H9 (cell line): ENCODE measurements at regions not wholly inside any gene's neighbourhood (a gene's known extent, or its start where the extent isn't known, plus 50 kb on each side); places are given as distances from the start of the nearest gene placed in this dataset.

Source experiments
- DNase-seq: peaks from one replicate; pipeline ENCODE4 v3.0.0-alpha.2; 2017
- H2AFZ ChIP-seq: one replicate; pipeline ENCODE4 v1.6.1; 2013; ENCODE audit warnings: mild to moderate bottlenecking, low read length, control low read depth, moderate library complexity
- H2AK5ac ChIP-seq: 2 replicates; pipeline ENCODE4 v1.6.1; 2013; ENCODE audit warnings: low read length, control low read depth, mixed read lengths; ENCODE audit not compliant: insufficient read length
- H2BK120ac ChIP-seq: one replicate; pipeline ENCODE4 v1.6.1; 2013; ENCODE audit warnings: low read depth, mild to moderate bottlenecking, low read length, control low read depth, inconsistent platforms; ENCODE audit not compliant: poor library complexity, severe bottlenecking
- H2BK12ac ChIP-seq: 2 replicates; pipeline ENCODE4 v1.6.1; 2013; ENCODE audit warnings: low read length, control low read depth, mixed read lengths, low read depth; ENCODE audit not compliant: insufficient read length
- H2BK15ac ChIP-seq: 2 replicates; pipeline ENCODE4 v1.6.1; 2013; ENCODE audit warnings: low read depth, low read length, control low read depth
- H2BK20ac ChIP-seq: one replicate; pipeline ENCODE4 v1.6.1; 2013; ENCODE audit warnings: low read depth, mild to moderate bottlenecking, low read length, control low read depth, inconsistent platforms; ENCODE audit not compliant: poor library complexity, severe bottlenecking
- H2BK5ac ChIP-seq: 2 replicates; pipeline ENCODE4 v1.6.1; 2013; ENCODE audit warnings: low read length, control low read depth, mixed read lengths; ENCODE audit not compliant: insufficient read length
- H3K14ac ChIP-seq: 2 replicates; pipeline ENCODE4 v1.6.1; 2013; ENCODE audit warnings: low read length, control low read depth; ENCODE audit not compliant: insufficient read depth
- H3K18ac ChIP-seq: 2 replicates; pipeline ENCODE4 v1.6.1; 2013; ENCODE audit warnings: low read depth, mild to moderate bottlenecking, mixed read lengths, low read length, control low read depth; ENCODE audit not compliant: insufficient read length
- H3K23ac ChIP-seq: 2 replicates; pipeline ENCODE4 v1.6.1; 2013; ENCODE audit warnings: low read length, control low read depth, mixed read lengths, low read depth; ENCODE audit not compliant: insufficient read length
- H3K23me2 ChIP-seq: 2 replicates; pipeline ENCODE4 v1.6.1; 2013; ENCODE audit warnings: low read depth, mild to moderate bottlenecking, mixed read lengths, low read length, control low read depth; ENCODE audit not compliant: insufficient read length, poor library complexity, severe bottlenecking
- H3K27ac ChIP-seq: 2 replicates; pipeline ENCODE4 v1.5.1; 2013; ENCODE audit warnings: low read length, control low read depth, mixed read lengths, low read depth; ENCODE audit not compliant: insufficient read length
- H3K27me3 ChIP-seq: 2 replicates; pipeline ENCODE4 v1.6.1; 2013; ENCODE audit warnings: low read length, control low read depth, inconsistent platforms; ENCODE audit not compliant: insufficient read depth
- H3K4ac ChIP-seq: 2 replicates; pipeline ENCODE4 v1.6.1; 2013; ENCODE audit warnings: low read depth, mild to moderate bottlenecking, control low read depth, inconsistent platforms, low read length, moderate library complexity
- H3K4me1 ChIP-seq: 2 replicates; pipeline ENCODE4 v1.6.1; 2013; ENCODE audit warnings: low read length, control low read depth, inconsistent platforms; ENCODE audit not compliant: insufficient read depth
- H3K4me2 ChIP-seq: 2 replicates; pipeline ENCODE4 v1.6.1; 2013; ENCODE audit warnings: low read length, control low read depth, mixed read lengths; ENCODE audit not compliant: insufficient read length, insufficient read depth
- H3K56ac ChIP-seq: 2 replicates; pipeline ENCODE4 v1.6.1; 2013; ENCODE audit warnings: low read depth, mild to moderate bottlenecking, mixed read lengths, low read length, control low read depth; ENCODE audit not compliant: insufficient read length
- H3K79me1 ChIP-seq: 2 replicates; pipeline ENCODE4 v1.6.1; 2013; ENCODE audit warnings: low read depth, mild to moderate bottlenecking, moderate library complexity, low read length, control low read depth, inconsistent platforms; ENCODE audit not compliant: insufficient read depth, poor library complexity, severe bottlenecking
- H3K79me2 ChIP-seq: 2 replicates; pipeline ENCODE4 v1.6.1; 2013; ENCODE audit warnings: low read length, control low read depth, inconsistent platforms; ENCODE audit not compliant: insufficient read depth
- H3K9ac ChIP-seq: 2 replicates; pipeline ENCODE4 v1.6.1; 2013; ENCODE audit warnings: low read length, control low read depth, mixed read lengths; ENCODE audit not compliant: insufficient read length; ENCODE audit errors: extremely low read depth
- H3K9me3 ChIP-seq: one replicate; pipeline ENCODE4 v1.6.1; 2013; ENCODE audit warnings: low read depth, low read length, inconsistent platforms; ENCODE audit not compliant: control insufficient read depth
- H3T11ph ChIP-seq: one replicate; pipeline ENCODE4 v1.6.1; 2013; ENCODE audit warnings: mild to moderate bottlenecking, low read length, control low read depth, inconsistent platforms
- H4K20me1 ChIP-seq: one replicate; pipeline ENCODE4 v1.6.1; 2013; ENCODE audit not compliant: control insufficient read depth, insufficient read length, insufficient read depth
- H4K5ac ChIP-seq: 2 replicates; pipeline ENCODE4 v1.6.1; 2013; ENCODE audit warnings: low read depth, mild to moderate bottlenecking, mixed read lengths, low read length, control low read depth; ENCODE audit not compliant: insufficient read length
- H4K8ac ChIP-seq: replicated peaks from 2 replicates; pipeline ENCODE4 v1.6.1; 2013; ENCODE audit warnings: low read length, control low read depth, mixed read lengths, low read depth; ENCODE audit not compliant: insufficient read length
- H4K91ac ChIP-seq: 2 replicates; pipeline ENCODE4 v1.6.1; 2013; ENCODE audit warnings: low read depth, mild to moderate bottlenecking, moderate library complexity, mixed read lengths, low read length, control low read depth; ENCODE audit not compliant: insufficient read length
- H3K27ac Mint-ChIP-seq, 3 experiments: 2 replicates in 2 of 3; 3 replicates in 1 of 3; pipeline ENCODE4 v1.8.0; 2020 to 2021; ENCODE audit warnings: mixed read lengths in 3 of 3, mild to moderate bottlenecking in 1 of 3, moderate library complexity in 1 of 3
- H3K27me3 Mint-ChIP-seq: 2 replicates; pipeline ENCODE4 v1.8.0; 2021; ENCODE audit warnings: low read depth, mild to moderate bottlenecking, moderate library complexity, mixed read lengths
- H3K36me3 Mint-ChIP-seq, 3 experiments: 2 replicates in 2 of 3; 3 replicates in 1 of 3; pipeline ENCODE4 v1.8.0; 2020 to 2021; ENCODE audit warnings: low read depth in 3 of 3, mixed read lengths in 3 of 3; ENCODE audit not compliant: insufficient read depth in 1 of 3
- H3K4me1 Mint-ChIP-seq, 2 experiments: 2 replicates each; pipeline ENCODE4 v1.8.0; 2020; ENCODE audit warnings: mixed read lengths in 2 of 2
- H3K4me3 Mint-ChIP-seq, 2 experiments: 2 replicates in 1 of 2; 3 replicates in 1 of 2; pipeline ENCODE4 v1.8.0; 2020 to 2021; ENCODE audit warnings: mild to moderate bottlenecking in 2 of 2, mixed read lengths in 2 of 2, moderate library complexity in 1 of 2
- H3K9me3 Mint-ChIP-seq, 2 experiments: 2 replicates in 1 of 2; 3 replicates in 1 of 2; pipeline ENCODE4 v1.8.0; 2020; ENCODE audit warnings: mild to moderate bottlenecking in 2 of 2, mixed read lengths in 2 of 2, moderate library complexity in 1 of 2
- CTCF ChIP-seq: fragments of 200-600 bp; sonication (generic); conservative IDR thresholded peaks from 3 replicates; pipeline ENCODE4 v1.8.0; 2021; ENCODE audit warnings: antibody characterized with exemption, mild to moderate bottlenecking
- whole genome bisulfite sequencing: extraction: QIAGEN DNeasy Blood & Tissue Kit; methylation state at CpG from one replicate; pipeline ENCODE4 v1.1.7; 2013; ENCODE audit warnings: missing lambda C conversion rate, low lambda C conversion rate, mixed read lengths; ENCODE audit not compliant: insufficient read length; ENCODE audit errors: extremely low coverage; 5-methylcytosine and 5-hydroxymethylcytosine counted together

GRCh38 chr4:161273607-161274006, 890.2 kb downstream of the FSTL5 start:
- no peaks in the 10 kb centered on the region for H3K79me2 ChIP-seq
- no peak overlapping the region for H3K18ac ChIP-seq
- no peak overlapping the region for H4K5ac ChIP-seq
- H3K4me1 ChIP-seq, result no peaks in the 10 kb centered on the region
- H3K23ac ChIP-seq, result no peak overlapping the region
- WGBS, result no CpG with 5 or more reads among the region's 2 CpGs
- no peak overlapping the region for H2BK20ac ChIP-seq
- TF ChIP-seq CTCF, result no peak
- Mint-ChIP-seq H3K27ac (no peak overlapping the region), H3K27me3 (no peaks in the 10 kb centered on the region), H3K36me3 (peaks cover 2 to 6% (median 6%) of the 10 kb centered on the region in 3 experiments; a peak in 4 of 7 replicates), H3K9me3 (peaks cover 0 to 12% of the 10 kb centered on the region in 2 experiments; a peak in 4 of 5 replicates), H3K4me3 (no peak overlapping the region), H3K4me1 (no peaks in the 10 kb centered on the region)
- no peaks in the 10 kb centered on the region for H3K9me3 ChIP-seq
- no peak overlapping the region for H2BK120ac ChIP-seq
- H2AK5ac ChIP-seq, result no peak overlapping the region
- no peaks in the 10 kb centered on the region for H3K79me1 ChIP-seq
- H3K27me3 ChIP-seq, result no peaks in the 10 kb centered on the region
- no peak overlapping the region for H3K4ac ChIP-seq
- H3K56ac ChIP-seq, result no peak overlapping the region
- DNase-seq, result no peak
- no peak overlapping the region for H3K14ac ChIP-seq
- no peak overlapping the region for H2BK15ac ChIP-seq
- H2BK5ac ChIP-seq, result no peak overlapping the region
- no peak overlapping the region for H3T11ph ChIP-seq
- H2BK12ac ChIP-seq, result no peak overlapping the region
- no peak overlapping the region for H3K4me2 ChIP-seq
- H4K91ac ChIP-seq, result no peak overlapping the region
- no peak overlapping the region for H2AFZ ChIP-seq
- no peak overlapping the region for H3K9ac ChIP-seq
- no peak overlapping the region for H4K8ac ChIP-seq
- H3K27ac ChIP-seq, result no peak overlapping the region
- no peaks in the 10 kb centered on the region for H4K20me1 ChIP-seq
- no peaks in the 10 kb centered on the region for H3K23me2 ChIP-seq
